Esophagus muscularis mucosa (tissue), 4 donors: ENCODE measurements at regions not wholly inside any gene's neighbourhood (a gene's known extent, or its start where the extent isn't known, plus 50 kb on each side); places are given as distances from the start of the nearest gene placed in this dataset.
"Not testable (repeated sequence)": the region's sequence is repeated elsewhere in the genome, so short reads cannot be mapped to it uniquely, and the experiment has no call there.

Experiments
- DNase-seq: peaks from one replicate; pipeline ENCODE4 v3.0.0-alpha.2; 2017; ENCODE audit errors: extremely low spot score
- H3K27ac ChIP-seq, 4 donors: fragments of 200-600 bp; sonication (generic); replicated peaks in 1 of 4; 1 replicate in 3 of 4; 2 replicates in 1 of 4; pipeline ENCODE4 v1.5.1; 2016 to 2019; ENCODE audit warnings: mild to moderate bottlenecking in 1 of 4
- H3K27me3 ChIP-seq, 4 donors: fragments of 200-600 bp; sonication (generic); one replicate each; pipeline versions ENCODE4 v1.5.1 to v1.6.0; 2016 to 2019
- H3K36me3 ChIP-seq, 4 donors: fragments of 200-600 bp; sonication (generic); one replicate each; pipeline ENCODE4 v1.5.1; 2016 to 2019
- H3K4me1 ChIP-seq, 4 donors: fragments of 200-600 bp; sonication (generic); one replicate each; pipeline ENCODE4 v1.5.1; 2016 to 2019
- H3K4me3 ChIP-seq, 4 donors: fragments of 200-600 bp; sonication (generic); 1 replicate in 2 of 4; 2 replicates in 2 of 4; pipeline ENCODE4 v1.5.1; 2016 to 2019; ENCODE audit warnings: mild to moderate bottlenecking in 4 of 4, moderate library complexity in 1 of 4
- H3K9me3 ChIP-seq, 4 donors: fragments of 200-600 bp; sonication (generic); 1 replicate in 3 of 4; 2 replicates in 1 of 4; pipeline ENCODE4 v1.5.1; 2016 to 2019
- CTCF ChIP-seq, 3 experiments: fragments of 200-600 bp in 2 of 3; fragments of 450-650 bp in 1 of 3; sonication (generic) in 2 of 3; IDR thresholded peaks; one replicate each; pipeline ENCODE4 v1.5.1; 2017 to 2019; ENCODE audit warnings: antibody characterized with exemption in 3 of 3, mild to moderate bottlenecking in 2 of 3, moderate library complexity in 1 of 3
- EP300 ChIP-seq: sonication (generic); formaldehyde crosslinking; IDR thresholded peaks from one replicate; pipeline ENCODE4 v1.6.1; 2017; ENCODE audit warnings: antibody characterized with exemption
- POLR2A ChIP-seq: fragments of 450-650 bp; IDR thresholded peaks from one replicate; pipeline ENCODE4 v1.6.1; 2017; ENCODE audit warnings: antibody characterized with exemption, moderate library complexity, mild to moderate bottlenecking, low read depth
- POLR2AphosphoS5 ChIP-seq, 2 donors: sonication (generic); formaldehyde crosslinking; IDR thresholded peaks; one replicate each; pipeline ENCODE4 v1.6.1; 2017; ENCODE audit warnings: antibody characterized with exemption in 2 of 2
- WGBS: methylation state at CpG from one replicate; pipeline ENCODE4 v1.1.5; 2018; 5-methylcytosine and 5-hydroxymethylcytosine counted together
- intact Hi-C: fragments of 100-400 bp; cut with DNase I; formaldehyde crosslinking; loops from one replicate; pipeline ENCODE4 v1.15.1; 2023

GRCh38 chr5:10021248-10021647, 228.4 kb downstream of the ATPSCKMT start:
- Histone ChIP-seq H3K4me3 (no peak overlapping the region), H3K36me3 (no peaks in the 10 kb centered on the region), H3K9me3 (peaks cover 0 to 12% (median 2%) of the 10 kb centered on the region in 4 donors), H3K4me1 (no peaks in the 10 kb centered on the region), H3K27me3 (no peaks in the 10 kb centered on the region), H3K27ac (no peak overlapping the region)
- intact Hi-C loops: no loop called here
- no peak for DNase-seq
- TF ChIP-seq POLR2A (no peak), POLR2AphosphoS5 (IDR thresholded peaks at IDR 0.05) (no peak), EP300 (no peak)
- 40% methylated on average over 1 of the region's 1 CpG for WGBS

GRCh38 chr5:10019236-10019635, 230.5 kb downstream of the ATPSCKMT start:
- DNase-seq: no peak
- no peaks in the 10 kb centered on the region for H3K4me1 ChIP-seq
- no peaks in the 10 kb centered on the region for H3K27me3 ChIP-seq
- intact Hi-C loops: no loop called here
- WGBS: 39% methylated on average over 2 of the region's 2 CpGs
- H3K36me3 ChIP-seq: no peaks in the 10 kb centered on the region
- TF ChIP-seq POLR2AphosphoS5 (IDR thresholded peaks at IDR 0.05) (no peak), CTCF (IDR thresholded peaks at IDR 0.05) (no peak), POLR2A (no peak), EP300 (no peak)
- H3K27ac ChIP-seq: no peak overlapping the region
- H3K4me3 ChIP-seq: no peak overlapping the region
- H3K9me3 ChIP-seq: peaks cover 0 to 9% (median 2%) of the 10 kb centered on the region in 4 donors

GRCh38 chr5:10018201-10019069, 231.3 kb downstream of the ATPSCKMT start:
- 78% methylated on average over 5 of the region's 5 CpGs for WGBS
- Histone ChIP-seq H3K27me3 (no peaks in the 10 kb centered on the region), H3K4me3 (no peak overlapping the region), H3K4me1 (no peaks in the 10 kb centered on the region), H3K36me3 (no peaks in the 10 kb centered on the region), H3K27ac (no peak overlapping the region), H3K9me3 (peaks cover 0 to 5% (median 2%) of the 10 kb centered on the region in 4 donors)
- TF ChIP-seq POLR2A (no peak), EP300 (no peak), CTCF (IDR thresholded peaks at IDR 0.05) (no peak), POLR2AphosphoS5 (IDR thresholded peaks at IDR 0.05) (no peak)
- intact Hi-C loops: no loop called here
- DNase-seq: no peak

- Histone ChIP-seq H3K9me3 (peaks cover 0 to 5% (median 2%) of the 10 kb centered on the region in 4 donors), H3K27me3 (no peaks in the 10 kb centered on the region), H3K27ac (no peak overlapping the region), H3K4me1 (no peaks in the 10 kb centered on the region), H3K36me3 (no peaks in the 10 kb centered on the region), H3K4me3 (no peak overlapping the region)
- intact Hi-C loops: no loop called here
- no peak for TF ChIP-seq CTCF (IDR thresholded peaks at IDR 0.05)
- TF ChIP-seq POLR2A: no peak
- no peak for TF ChIP-seq POLR2AphosphoS5 (IDR thresholded peaks at IDR 0.05)
- TF ChIP-seq EP300: no peak
- WGBS: 75% methylated on average over 4 of the region's 4 CpGs
- no peak for DNase-seq
These were observed 231.9 kb downstream of the ATPSCKMT start for GRCh38 chr5:10017786-10018185.

- H3K4me3 ChIP-seq, H3K27me3 ChIP-seq, H3K4me1 ChIP-seq, DNase-seq, H3K36me3 ChIP-seq, intact Hi-C loops, H3K27ac ChIP-seq, H3K9me3 ChIP-seq: not testable (repeated sequence)
- 89% methylated on average over 8 of the region's 8 CpGs for WGBS
These were observed 233.1 kb downstream of the ATPSCKMT start for GRCh38 chr5:10016559-10016958.

- not testable (repeated sequence) for H3K36me3 ChIP-seq
- 85% methylated on average over 3 of the region's 3 CpGs for WGBS
These were observed 234.0 kb downstream of the ATPSCKMT start for GRCh38 chr5:10015681-10016080.

More at GRCh38 chr5:10015681-10016080, 234.0 kb downstream of the ATPSCKMT start:
- DNase-seq, intact Hi-C loops, H3K4me1 ChIP-seq, H3K4me3 ChIP-seq, H3K27ac ChIP-seq, H3K27me3 ChIP-seq, H3K9me3 ChIP-seq: not testable (repeated sequence)
